NCI-H1436 (cell line): ENCODE measurements at regions not wholly inside any gene's neighbourhood (a gene's known extent, or its start where the extent isn't known, plus 50 kb on each side); places are given as distances from the start of the nearest gene placed in this dataset.
"Not testable (repeated sequence)": the region's sequence is repeated elsewhere in the genome, so short reads cannot be mapped to it uniquely, and the experiment has no call there.

Experiments
- DNase-seq: peaks from one replicate; lab custom pipeline; 2025; lab: John Stamatoyannopoulos, UW

- DNase-seq: not testable (repeated sequence)
Observed at GRCh38 chr10:46202405-46202804, 84.4 kb upstream of the ANTXRL start.

GRCh38 chr10:46204482-46205102, 82.2 kb upstream of the ANTXRL start:
- DNase-seq: not testable (repeated sequence)

- not testable (repeated sequence) for DNase-seq
Observed at GRCh38 chr10:46210427-46210826, 76.4 kb upstream of the ANTXRL start.

GRCh38 chr10:46215426-46215825, 71.4 kb upstream of the ANTXRL start:
- DNase-seq: no peak

- DNase-seq: no peak
Observed at GRCh38 chr10:46216003-46216634, 70.7 kb upstream of the ANTXRL start.

GRCh38 chr10:46216836-46217751, 69.7 kb upstream of the ANTXRL start:
- DNase-seq: no peak

- no peak for DNase-seq
Observed at GRCh38 chr10:46217752-46218453, 68.9 kb upstream of the ANTXRL start.

GRCh38 chr10:46218921-46219320, 67.9 kb upstream of the ANTXRL start:
- DNase-seq: no peak

GRCh38 chr10:46219431-46219990, 67.3 kb upstream of the ANTXRL start:
- DNase-seq: not testable (repeated sequence)

GRCh38 chr10:46220187-46220586, 66.6 kb upstream of the ANTXRL start:
- no peak for DNase-seq

GRCh38 chr10:46220872-46221538, 65.8 kb upstream of the ANTXRL start:
- no peak for DNase-seq

GRCh38 chr10:46222364-46222935, 64.3 kb upstream of the ANTXRL start:
- DNase-seq: no peak

- DNase-seq: no peak
Observed at GRCh38 chr10:46223064-46223480, 63.7 kb upstream of the ANTXRL start.

- no peak for DNase-seq
Observed at GRCh38 chr10:46223626-46224413, 63.0 kb upstream of the ANTXRL start.

GRCh38 chr10:46224414-46224682, 62.4 kb upstream of the ANTXRL start:
- DNase-seq: no peak

- DNase-seq: no peak
Observed at GRCh38 chr10:46225597-46225996, 61.2 kb upstream of the ANTXRL start.

GRCh38 chr10:46226232-46226631, 60.6 kb upstream of the ANTXRL start:
- DNase-seq: no peak

GRCh38 chr10:46226900-46227558, 59.8 kb upstream of the ANTXRL start:
- no peak for DNase-seq

- no peak for DNase-seq
Observed at GRCh38 chr10:46227571-46227935, 59.2 kb upstream of the ANTXRL start.
